ENCODE measurements at regions not wholly inside any gene's neighbourhood (a gene's known extent, or its start where the extent isn't known, plus 50 kb on each side); places are given as distances from the start of the nearest gene placed in this dataset.

- no peaks in the 10 kb centered on the region for H3K4me1 ChIP-seq (ENCODE audit: low read depth)
- ATAC-seq: no peak
- H3K9me3 ChIP-seq: no peaks in the 10 kb centered on the region
- no peak for DNase-seq
- intact Hi-C loops (cut with DNase I, micrococcal nuclease): no loop called here
- no peaks in the 10 kb centered on the region for H3K36me3 ChIP-seq (ENCODE audit: low read depth)
- H3K4me3 ChIP-seq: no peak overlapping the region
- TF ChIP-seq CTCF (IDR thresholded peaks at IDR 0.05): no peak
These were observed 455.3 kb downstream of the HACE1 start for GRCh38 chr6:104404377-104404776.

DNA sequence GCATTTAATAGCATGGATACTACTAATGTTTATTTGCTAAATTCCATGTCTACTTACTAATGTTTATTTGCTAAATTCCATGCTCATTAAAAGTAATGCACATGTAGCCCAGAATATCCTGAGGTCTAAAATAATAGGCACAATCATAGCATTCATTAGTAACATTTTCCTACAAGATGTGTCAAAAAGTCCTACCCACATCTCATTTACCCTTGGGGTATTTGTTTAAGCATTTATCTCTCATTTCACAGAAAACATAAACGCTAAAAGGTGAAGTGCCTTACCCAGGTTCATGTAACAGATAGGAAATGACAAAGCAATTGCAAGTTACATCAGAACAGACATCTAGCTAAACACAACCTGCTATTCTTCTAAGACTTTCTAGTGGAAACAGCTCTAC lies 457.1 kb downstream of the HACE1 start:
- no peak overlapping the region for H3K4me3 ChIP-seq
- no peaks in the 10 kb centered on the region for H3K9me3 ChIP-seq
- intact Hi-C loops (cut with DNase I, micrococcal nuclease): no loop called here
- no peak for TF ChIP-seq CTCF (IDR thresholded peaks at IDR 0.05)
- no peaks in the 10 kb centered on the region for H3K36me3 ChIP-seq (ENCODE audit: low read depth)
- no peak for ATAC-seq
- H3K4me1 ChIP-seq (ENCODE audit: low read depth): no peaks in the 10 kb centered on the region
- DNase-seq: no peak

DNA sequence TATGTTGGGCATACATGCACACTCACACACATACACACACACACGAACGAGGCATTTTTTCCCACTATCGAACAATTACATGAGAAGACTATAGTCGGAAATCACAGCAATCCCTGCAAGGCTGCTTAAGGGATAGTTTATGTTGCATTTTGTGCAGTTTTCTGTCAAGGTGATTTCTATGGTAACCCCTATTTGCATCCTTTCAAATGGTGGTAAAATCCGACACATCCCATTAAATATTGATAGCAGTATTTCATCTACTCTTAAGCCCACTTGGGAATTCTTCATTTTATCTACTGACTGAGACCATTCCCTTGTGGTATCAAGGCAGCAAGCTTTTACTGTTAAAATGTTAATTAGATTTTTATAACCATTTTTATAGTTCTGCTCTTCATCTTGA lies 457.8 kb downstream of the HACE1 start:
- ATAC-seq: no peak
- Histone ChIP-seq H3K4me1 (ENCODE audit: low read depth) (no peaks in the 10 kb centered on the region), H3K36me3 (ENCODE audit: low read depth) (no peaks in the 10 kb centered on the region), H3K4me3 (no peak overlapping the region), H3K9me3 (no peaks in the 10 kb centered on the region)
- TF ChIP-seq CTCF (IDR thresholded peaks at IDR 0.05): no peak
- intact Hi-C loops (cut with DNase I, micrococcal nuclease): no loop called here
- no peak for DNase-seq

DNA sequence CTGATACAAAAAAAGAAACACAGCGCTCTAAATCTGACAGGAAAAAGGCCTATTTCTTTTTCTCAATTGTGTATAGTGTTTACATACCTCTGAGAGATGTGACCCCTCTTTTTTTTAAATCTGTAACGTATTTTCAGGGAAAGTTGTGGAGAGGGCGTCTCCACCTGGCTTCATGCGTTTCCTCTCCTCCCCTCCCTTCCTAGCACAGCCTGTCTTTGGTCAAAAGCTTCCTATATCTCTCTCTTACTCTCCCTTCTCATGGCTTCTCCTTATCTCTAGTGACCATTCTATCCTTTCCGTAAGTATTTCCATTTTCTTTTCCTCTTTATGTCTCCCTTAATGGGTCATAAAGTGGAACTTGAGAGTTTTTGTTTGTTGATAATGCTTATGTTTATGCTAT lies 458.9 kb downstream of the HACE1 start:
- H3K4me1 ChIP-seq (ENCODE audit: low read depth): no peaks in the 10 kb centered on the region
- no peak for TF ChIP-seq CTCF (IDR thresholded peaks at IDR 0.05)
- DNase-seq: no peak
- H3K36me3 ChIP-seq (ENCODE audit: low read depth): no peaks in the 10 kb centered on the region
- H3K9me3 ChIP-seq: no peaks in the 10 kb centered on the region
- no peak overlapping the region for H3K4me3 ChIP-seq
- ATAC-seq: no peak
- intact Hi-C loops (cut with DNase I, micrococcal nuclease): no loop called here

DNA sequence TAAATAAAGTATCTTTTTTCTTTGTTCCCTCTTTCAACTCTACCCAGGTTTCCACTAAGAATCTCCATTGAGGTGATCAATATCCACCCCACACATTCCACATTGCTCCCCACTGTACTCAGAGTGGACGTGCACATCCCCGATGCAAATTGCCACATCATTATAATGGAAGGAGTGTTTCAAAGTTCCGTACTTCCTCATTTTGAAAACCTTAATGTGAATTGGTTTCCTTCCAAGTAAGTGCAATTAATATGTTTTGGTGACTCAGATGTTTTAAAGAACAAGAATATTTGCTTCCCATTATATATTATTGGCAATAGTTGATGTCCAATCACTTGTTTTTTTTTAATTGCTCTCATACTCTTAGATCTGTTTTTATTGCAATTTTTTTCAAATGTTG lies 463.6 kb downstream of the HACE1 start:
- no peak for DNase-seq
- intact Hi-C loops (cut with DNase I, micrococcal nuclease): no loop called here

More for the DNA sequence above, 463.6 kb downstream of the HACE1 start:
- no peak overlapping the region for H3K4me3 ChIP-seq
- TF ChIP-seq CTCF (IDR thresholded peaks at IDR 0.05): no peak
- H3K9me3 ChIP-seq: no peaks in the 10 kb centered on the region
- no peaks in the 10 kb centered on the region for H3K36me3 ChIP-seq (ENCODE audit: low read depth)
- no peaks in the 10 kb centered on the region for H3K4me1 ChIP-seq (ENCODE audit: low read depth)
- ATAC-seq: no peak

Measured in mucosa of descending colon (tissue), 3 donors.